ENCODE measurements at regions not wholly inside any gene's neighbourhood (a gene's known extent, or its start where the extent isn't known, plus 50 kb on each side); places are given as distances from the start of the nearest gene placed in this dataset.

GRCh38 chr19:32233885-32234284, 111.5 kb upstream of the ZNF507 start:
- FAIRE-seq, result no peak
- no peak for DNase-seq (ENCODE audit: insufficient read length, low spot score)
- no peak for TF ChIP-seq CTCF (IDR thresholded peaks at IDR 0.05; ENCODE audit: insufficient read depth, missing control alignments)

GRCh38 chr19:32234663-32235217, 110.7 kb upstream of the ZNF507 start:
- FAIRE-seq (no peak), DNase-seq (ENCODE audit: insufficient read length, low spot score) (no peak)
- no peak for TF ChIP-seq CTCF (IDR thresholded peaks at IDR 0.05; ENCODE audit: insufficient read depth, missing control alignments)

- FAIRE-seq (no peak), DNase-seq (ENCODE audit: insufficient read length, low spot score) (no peak)
- no peak for TF ChIP-seq CTCF (IDR thresholded peaks at IDR 0.05; ENCODE audit: insufficient read depth, missing control alignments)
Observed at GRCh38 chr19:32238076-32238475, 107.3 kb upstream of the ZNF507 start.

GRCh38 chr19:32240316-32240715, 105.1 kb upstream of the ZNF507 start:
- TF ChIP-seq CTCF (IDR thresholded peaks at IDR 0.05; ENCODE audit: insufficient read depth, missing control alignments), result no peak
- FAIRE-seq (no peak), DNase-seq (ENCODE audit: insufficient read length, low spot score) (no peak)

GRCh38 chr19:32241306-32241705, 104.1 kb upstream of the ZNF507 start:
- FAIRE-seq (no peak), DNase-seq (ENCODE audit: insufficient read length, low spot score) (no peak)
- no peak for TF ChIP-seq CTCF (IDR thresholded peaks at IDR 0.05; ENCODE audit: insufficient read depth, missing control alignments)

- TF ChIP-seq CTCF (IDR thresholded peaks at IDR 0.05; ENCODE audit: insufficient read depth, missing control alignments), result no peak
- no peak for FAIRE-seq
- no peak for DNase-seq (ENCODE audit: insufficient read length, low spot score)
Observed at GRCh38 chr19:32241932-32242710, 103.3 kb upstream of the ZNF507 start.

GRCh38 chr19:32246006-32246405, 99.4 kb upstream of the ZNF507 start:
- TF ChIP-seq CTCF (IDR thresholded peaks at IDR 0.05; ENCODE audit: insufficient read depth, missing control alignments), result no peak
- DNase-seq (ENCODE audit: insufficient read length, low spot score) (no peak), FAIRE-seq (no peak)
